ENCODE measurements at regions not wholly inside any gene's neighbourhood (a gene's known extent, or its start where the extent isn't known, plus 50 kb on each side); places are given as distances from the start of the nearest gene placed in this dataset.
"Not testable (repeated sequence)": the region's sequence is repeated elsewhere in the genome, so short reads cannot be mapped to it uniquely, and the experiment has no call there.

DNA sequence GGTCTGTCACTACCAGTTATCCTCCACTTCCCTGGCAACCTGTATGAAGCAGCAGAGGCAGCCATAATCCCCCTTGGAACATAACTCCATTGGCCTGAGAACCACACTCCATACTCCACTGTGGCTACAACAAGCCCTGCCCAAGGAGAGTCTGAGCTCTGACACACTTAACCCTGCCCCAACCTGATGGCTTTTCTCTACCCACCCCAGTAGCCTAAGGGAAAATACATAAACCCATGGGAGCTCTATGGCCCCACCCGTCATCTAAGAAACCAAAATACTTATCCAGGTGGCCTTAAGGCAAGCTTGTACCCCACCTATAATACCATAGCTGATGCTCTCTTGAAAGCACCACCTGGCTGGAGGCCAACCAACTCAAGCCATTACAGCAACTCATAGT, 324.8 kb upstream of the GLI3 start:
- H3K9me3 ChIP-seq = peaks cover 4% of the 10 kb centered on the region
- H3K4me3 ChIP-seq (ENCODE audit: low read depth in 1 of 2, low read length in 1 of 2) = no peak overlapping the region
- TF ChIP-seq, protein P1, sequence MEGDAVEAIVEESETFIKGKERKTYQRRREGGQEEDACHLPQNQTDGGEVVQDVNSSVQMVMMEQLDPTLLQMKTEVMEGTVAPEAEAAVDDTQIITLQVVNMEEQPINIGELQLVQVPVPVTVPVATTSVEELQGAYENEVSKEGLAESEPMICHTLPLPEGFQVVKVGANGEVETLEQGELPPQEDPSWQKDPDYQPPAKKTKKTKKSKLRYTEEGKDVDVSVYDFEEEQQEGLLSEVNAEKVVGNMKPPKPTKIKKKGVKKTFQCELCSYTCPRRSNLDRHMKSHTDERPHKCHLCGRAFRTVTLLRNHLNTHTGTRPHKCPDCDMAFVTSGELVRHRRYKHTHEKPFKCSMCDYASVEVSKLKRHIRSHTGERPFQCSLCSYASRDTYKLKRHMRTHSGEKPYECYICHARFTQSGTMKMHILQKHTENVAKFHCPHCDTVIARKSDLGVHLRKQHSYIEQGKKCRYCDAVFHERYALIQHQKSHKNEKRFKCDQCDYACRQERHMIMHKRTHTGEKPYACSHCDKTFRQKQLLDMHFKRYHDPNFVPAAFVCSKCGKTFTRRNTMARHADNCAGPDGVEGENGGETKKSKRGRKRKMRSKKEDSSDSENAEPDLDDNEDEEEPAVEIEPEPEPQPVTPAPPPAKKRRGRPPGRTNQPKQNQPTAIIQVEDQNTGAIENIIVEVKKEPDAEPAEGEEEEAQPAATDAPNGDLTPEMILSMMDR (IDR thresholded peaks at IDR 0.05) = no peak
- no peaks in the 10 kb centered on the region for H3K4me1 ChIP-seq (ENCODE audit: control insufficient read depth in 1 of 2, insufficient read depth in 1 of 2, low read depth in 1 of 2, low read length in 1 of 2)
- H3K36me3 ChIP-seq = no peaks in the 10 kb centered on the region
- no peaks in the 10 kb centered on the region for H3K27me3 ChIP-seq
- H3K27ac ChIP-seq = no peak overlapping the region

DNA sequence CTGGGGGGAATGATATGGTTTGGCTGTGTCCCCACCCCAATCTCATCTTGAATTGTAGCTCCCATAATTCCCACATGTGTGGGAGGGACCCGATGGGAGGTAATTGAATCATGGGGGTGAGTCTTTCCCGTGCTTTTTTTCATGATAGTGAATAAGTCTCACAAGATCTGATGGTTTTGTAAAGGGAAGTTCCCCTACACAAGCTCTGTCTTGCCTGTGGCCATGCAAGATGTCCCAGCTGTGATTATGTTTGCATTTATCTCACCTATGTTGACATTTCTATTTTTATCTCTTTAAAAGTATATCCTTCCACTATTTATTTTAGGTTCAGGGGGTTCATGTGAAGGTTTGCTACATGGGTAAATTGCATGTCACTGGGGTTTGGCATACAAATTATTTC, 323.9 kb upstream of the GLI3 start:
- Histone ChIP-seq H3K27me3 (no peaks in the 10 kb centered on the region), H3K4me1 (ENCODE audit: control insufficient read depth in 1 of 2, insufficient read depth in 1 of 2, low read depth in 1 of 2, low read length in 1 of 2) (no peaks in the 10 kb centered on the region), H3K4me3 (ENCODE audit: low read depth in 1 of 2, low read length in 1 of 2) (no peak overlapping the region), H3K9me3 (peaks cover 4% of the 10 kb centered on the region), H3K36me3 (no peaks in the 10 kb centered on the region), H3K27ac (no peak overlapping the region)
- TF ChIP-seq, protein P1 (IDR thresholded peaks at IDR 0.05) = no peak

DNA sequence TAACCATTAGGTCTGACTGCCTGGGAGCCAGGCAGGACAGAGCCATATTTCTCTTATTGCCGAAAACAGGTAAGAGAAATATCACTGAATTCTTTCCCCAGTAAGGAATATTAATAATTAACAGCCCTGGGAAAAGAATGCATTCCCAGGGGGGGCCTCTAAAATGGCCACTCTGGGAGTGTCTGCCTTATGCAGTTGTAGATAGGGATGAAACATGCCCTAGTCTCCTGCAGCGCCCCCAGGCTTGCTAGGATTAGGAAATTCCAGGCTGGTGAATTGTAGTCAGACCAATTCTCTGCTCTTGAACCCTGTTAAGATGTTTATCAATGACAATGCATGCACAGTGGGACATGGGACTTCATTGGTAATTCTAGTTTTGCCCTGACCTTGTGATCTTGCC, 317.9 kb upstream of the GLI3 start:
- not testable (repeated sequence) for H3K27me3 ChIP-seq; H3K4me1 ChIP-seq (ENCODE audit: control insufficient read depth in 1 of 2, insufficient read depth in 1 of 2, low read depth in 1 of 2, low read length in 1 of 2); H3K9me3 ChIP-seq; H3K36me3 ChIP-seq; H3K27ac ChIP-seq; H3K4me3 ChIP-seq (ENCODE audit: low read depth in 1 of 2, low read length in 1 of 2)

DNA sequence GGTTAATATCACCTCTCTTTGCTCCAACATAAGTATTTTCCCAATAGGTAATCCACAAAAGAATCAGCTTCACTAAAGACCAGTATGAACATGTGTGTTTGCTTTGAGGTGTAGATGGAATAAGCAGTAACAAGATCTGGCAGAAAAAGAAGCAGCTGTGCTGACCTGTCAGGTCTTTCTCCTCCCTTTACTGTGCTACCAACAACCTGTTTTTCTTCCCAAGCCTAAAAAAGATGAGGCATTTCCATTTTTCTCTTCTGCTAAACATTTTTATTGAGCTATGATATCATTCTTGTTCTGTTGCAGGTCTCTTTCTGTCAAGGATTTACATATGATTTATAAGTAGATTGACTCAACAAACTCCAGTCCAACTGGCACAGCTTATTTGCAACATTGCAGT, 315.2 kb upstream of the GLI3 start:
- no peaks in the 10 kb centered on the region for H3K27me3 ChIP-seq
- H3K4me1 ChIP-seq (ENCODE audit: control insufficient read depth in 1 of 2, insufficient read depth in 1 of 2, low read depth in 1 of 2, low read length in 1 of 2) = no peaks in the 10 kb centered on the region
- no peaks in the 10 kb centered on the region for H3K9me3 ChIP-seq
- H3K36me3 ChIP-seq = no peaks in the 10 kb centered on the region
- no peak overlapping the region for H3K4me3 ChIP-seq (ENCODE audit: low read depth in 1 of 2, low read length in 1 of 2)
- H3K27ac ChIP-seq = no peak overlapping the region
- TF ChIP-seq, protein P1 (IDR thresholded peaks at IDR 0.05) = no peak

DNA sequence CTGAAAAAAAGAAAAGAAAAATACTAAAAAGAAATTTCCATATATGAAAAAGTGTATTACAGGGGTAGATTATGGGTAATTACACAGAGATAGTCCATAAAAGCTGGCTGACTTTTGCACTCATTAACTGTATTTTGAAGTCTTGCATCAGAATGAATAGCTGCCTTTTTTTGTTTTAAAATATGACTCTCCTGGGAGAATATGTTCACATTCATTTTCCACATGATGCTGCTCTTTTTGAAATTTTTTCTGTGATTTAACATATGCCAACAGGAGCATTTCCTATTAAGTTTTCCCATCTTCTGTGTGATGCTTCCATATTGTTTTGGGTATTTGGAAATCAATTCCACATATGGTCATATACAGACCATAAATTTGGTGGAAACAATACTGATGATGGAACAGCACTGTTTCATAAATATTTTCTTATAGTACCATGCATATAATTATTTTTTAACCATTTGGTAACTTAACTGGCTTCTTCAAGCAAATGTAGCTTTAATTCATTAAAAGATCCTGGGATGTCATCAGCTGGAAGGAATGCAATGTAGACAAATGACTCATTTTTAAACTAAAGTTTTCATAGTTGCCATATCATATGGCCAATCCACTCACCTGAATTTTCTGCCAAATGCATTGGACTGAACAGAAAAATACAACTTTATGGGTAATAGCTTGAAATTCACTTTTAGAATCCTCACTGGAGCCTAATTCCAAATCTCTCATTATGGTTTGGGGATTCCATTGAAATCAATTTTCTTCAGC, 313.9 kb upstream of the GLI3 start:
- Histone ChIP-seq H3K9me3 (no peaks in the 10 kb centered on the region), H3K4me1 (ENCODE audit: control insufficient read depth in 1 of 2, insufficient read depth in 1 of 2, low read depth in 1 of 2, low read length in 1 of 2) (no peaks in the 10 kb centered on the region), H3K27me3 (no peaks in the 10 kb centered on the region), H3K27ac (no peak overlapping the region), H3K4me3 (ENCODE audit: low read depth in 1 of 2, low read length in 1 of 2) (no peak overlapping the region), H3K36me3 (no peaks in the 10 kb centered on the region)
- TF ChIP-seq, protein P1 (IDR thresholded peaks at IDR 0.05) = no peak

DNA sequence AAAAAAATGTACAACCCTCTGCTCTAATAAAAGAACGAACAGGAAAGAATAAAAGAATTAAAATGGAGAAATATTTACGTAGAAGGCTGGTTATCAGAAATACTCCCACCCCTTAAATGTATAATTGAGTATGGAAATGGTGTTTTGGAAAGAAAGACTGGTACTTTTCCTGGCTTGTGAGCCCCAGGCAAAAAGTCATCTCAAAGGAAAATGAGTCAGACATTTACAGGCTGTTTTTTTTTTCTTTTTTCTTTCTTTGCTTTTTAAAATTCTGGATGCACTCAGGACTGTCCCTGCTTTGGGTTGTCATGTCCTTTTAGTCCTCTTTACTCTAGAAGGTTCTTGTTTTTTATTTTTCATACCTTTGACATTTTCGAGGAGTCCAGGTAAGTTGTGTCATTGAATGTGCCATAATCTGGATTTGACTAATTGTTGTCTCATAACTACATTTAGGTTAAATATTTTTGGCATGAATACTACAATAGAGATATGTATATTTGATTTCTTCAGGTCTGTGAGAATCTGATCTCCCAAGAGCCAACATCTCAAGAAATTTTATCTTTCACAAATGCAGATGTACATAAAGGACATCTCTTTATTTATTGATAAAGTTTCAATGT, 313.0 kb upstream of the GLI3 start:
- TF ChIP-seq, protein P1 (IDR thresholded peaks at IDR 0.05) = no peak
- Histone ChIP-seq H3K9me3 (no peaks in the 10 kb centered on the region), H3K4me3 (ENCODE audit: low read depth in 1 of 2, low read length in 1 of 2) (no peak overlapping the region), H3K4me1 (ENCODE audit: control insufficient read depth in 1 of 2, insufficient read depth in 1 of 2, low read depth in 1 of 2, low read length in 1 of 2) (no peaks in the 10 kb centered on the region), H3K27ac (no peak overlapping the region), H3K36me3 (no peaks in the 10 kb centered on the region), H3K27me3 (no peaks in the 10 kb centered on the region)
